GM18502 (cell line): ENCODE measurements at regions not wholly inside any gene's neighbourhood (a gene's known extent, or its start where the extent isn't known, plus 50 kb on each side); places are given as distances from the start of the nearest gene placed in this dataset.

Experiments used
- ATAC-seq: cut with Tn5 transposase; IDR thresholded peaks from one replicate; pipeline ENCODE4 v1.9.1; 2021; ENCODE audit warnings: mild to moderate bottlenecking; ENCODE audit not compliant: unreplicated experiment, poor library complexity

DNA sequence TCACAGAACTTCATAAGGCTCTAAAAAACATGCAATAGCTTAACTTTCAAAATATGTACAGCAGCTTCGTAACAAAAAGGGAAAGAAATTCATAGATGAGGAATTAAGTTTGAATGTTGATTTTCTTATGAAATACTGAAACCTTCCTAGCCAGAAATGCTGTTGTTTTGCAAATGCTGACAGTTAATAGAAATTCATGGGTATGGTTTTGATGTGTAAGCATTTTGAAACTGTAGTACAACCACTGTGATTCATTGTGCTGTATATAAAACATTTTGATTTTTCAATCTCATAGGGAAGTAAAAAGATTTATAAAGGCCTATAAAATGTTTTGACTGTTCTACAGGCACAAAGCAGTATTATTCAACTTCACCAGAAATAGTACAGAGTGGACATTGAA lies 228.4 kb upstream of the EYS start:
- no peak for ATAC-seq

- ATAC-seq: no peak
Observed at GRCh38 chr6:65933390-65933789, 226.4 kb upstream of the EYS start.

DNA sequence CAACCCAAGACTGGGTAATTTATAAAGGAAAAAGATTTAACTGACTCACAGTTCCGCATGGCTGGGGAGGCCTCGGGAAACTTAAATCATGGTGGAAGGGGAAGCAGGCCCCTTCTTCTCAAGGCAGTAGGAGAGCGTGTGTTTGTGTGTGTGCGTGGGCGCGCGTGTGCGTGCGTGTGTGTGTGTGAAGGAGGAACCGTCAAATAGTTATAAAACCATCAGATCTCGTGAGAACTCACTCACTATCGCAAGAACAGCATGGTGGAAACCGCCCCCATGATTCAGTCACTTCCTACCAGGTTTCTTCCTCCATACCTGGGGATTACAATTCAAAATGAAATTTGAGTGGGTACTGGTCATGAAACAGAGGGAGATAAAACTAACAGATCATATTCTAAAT lies 220.1 kb upstream of the EYS start:
- ATAC-seq: no peak

GRCh38 chr6:65924411-65924810 lies 217.4 kb upstream of the EYS start:
- ATAC-seq: no peak

DNA sequence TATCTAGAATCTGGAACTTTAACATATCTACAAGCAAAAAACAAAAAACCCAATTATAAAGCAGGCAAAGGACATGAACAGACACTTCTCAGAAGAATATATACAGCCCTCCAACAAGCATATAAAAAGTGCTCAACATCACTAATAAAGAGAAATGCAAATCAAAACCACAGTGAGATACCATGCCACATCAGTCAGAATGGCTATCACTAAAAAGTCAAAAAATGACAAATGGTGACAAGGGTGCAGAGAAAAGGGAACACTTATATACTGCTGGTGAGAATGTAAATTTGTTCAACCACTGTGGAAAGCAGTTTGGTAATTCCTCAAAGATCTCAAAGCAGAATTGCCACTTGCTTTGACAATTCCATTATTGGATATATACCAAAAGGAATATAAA lies 215.0 kb upstream of the EYS start:
- ATAC-seq: no peak

DNA sequence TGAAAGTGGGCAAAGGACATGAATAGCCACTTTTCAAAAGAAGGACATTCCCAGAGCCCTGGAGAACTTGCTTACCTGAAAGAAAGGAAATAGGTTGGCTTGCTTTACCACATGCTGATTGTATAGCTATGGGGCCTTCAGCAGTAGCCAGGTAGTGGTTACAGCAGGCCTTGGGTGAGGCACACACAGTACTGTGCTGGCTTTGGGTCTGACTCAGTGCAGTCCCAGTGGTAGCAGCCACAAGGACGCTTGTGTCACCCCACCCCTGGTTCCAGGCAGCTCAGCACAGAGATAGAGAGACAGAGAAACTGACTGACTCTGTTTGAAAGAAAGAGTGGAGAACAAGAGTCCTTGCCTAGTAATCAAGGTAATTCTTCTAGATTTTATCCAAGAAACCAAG lies 201.0 kb upstream of the EYS start:
- no peak for ATAC-seq

GRCh38 chr6:65903992-65904391 lies 197.0 kb upstream of the EYS start:
- ATAC-seq: no peak

DNA sequence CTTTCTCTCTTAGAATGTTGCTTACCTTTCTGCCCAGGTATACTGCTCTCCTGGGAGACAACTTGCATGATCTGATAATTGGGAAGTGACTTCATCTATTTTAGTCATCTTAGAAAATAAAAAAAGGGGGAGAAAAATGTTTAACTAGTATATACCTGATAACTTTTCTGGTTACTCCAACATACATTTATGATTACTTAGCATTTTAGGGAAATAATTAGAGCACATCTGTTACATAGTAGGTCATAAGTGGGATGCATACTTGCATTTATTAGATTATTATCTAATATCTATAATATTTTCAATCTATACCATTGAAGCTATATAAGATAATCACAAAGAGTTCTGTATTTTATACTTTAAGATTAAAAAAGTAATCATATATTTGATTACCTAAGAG lies 193.9 kb upstream of the EYS start:
- no peak for ATAC-seq

DNA sequence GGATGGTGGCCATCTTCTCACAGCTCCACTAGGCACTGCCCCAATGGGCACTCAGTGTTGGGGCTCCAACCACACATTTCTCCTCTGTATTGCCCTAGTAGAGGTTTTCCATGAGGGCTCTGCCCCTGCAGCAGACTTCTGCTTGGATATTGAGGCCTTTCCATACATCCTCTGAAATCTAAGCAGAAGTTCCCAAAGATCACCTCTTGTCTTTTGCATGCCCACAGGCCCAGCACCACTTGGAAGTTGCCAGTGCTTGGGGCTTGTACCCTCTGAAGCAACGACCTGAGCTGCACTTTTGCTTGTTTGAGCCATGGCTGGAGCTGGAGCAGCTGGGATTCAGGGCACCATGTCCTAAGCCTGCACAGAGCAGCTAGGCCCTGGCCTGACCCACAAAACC lies 189.1 kb upstream of the EYS start:
- ATAC-seq: no peak

- ATAC-seq: no peak
Observed at GRCh38 chr6:65876668-65877067, 169.6 kb upstream of the EYS start.

DNA sequence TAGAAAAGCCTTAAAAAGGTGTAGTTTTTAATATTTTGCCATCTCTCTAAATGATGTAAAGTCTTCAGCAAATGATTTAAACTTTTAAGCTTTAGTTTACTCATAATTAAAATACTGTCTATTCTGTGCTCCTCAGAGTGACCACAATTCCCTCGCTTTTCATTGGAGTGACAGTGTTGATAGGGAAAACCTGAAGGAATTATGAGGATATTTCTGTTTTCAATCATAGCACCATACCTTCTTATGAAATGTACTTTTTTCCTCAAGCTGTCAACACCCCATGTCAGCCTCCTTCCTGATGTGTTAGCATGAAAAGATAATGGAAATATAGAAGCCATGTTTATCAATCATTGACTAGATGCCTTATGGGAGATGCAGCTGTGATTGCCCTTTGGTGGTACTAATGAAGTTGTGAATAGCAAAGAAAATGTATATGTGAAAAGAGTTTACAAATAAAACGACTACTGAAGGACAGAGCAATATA lies 145.4 kb upstream of the EYS start:
- no peak for ATAC-seq

DNA sequence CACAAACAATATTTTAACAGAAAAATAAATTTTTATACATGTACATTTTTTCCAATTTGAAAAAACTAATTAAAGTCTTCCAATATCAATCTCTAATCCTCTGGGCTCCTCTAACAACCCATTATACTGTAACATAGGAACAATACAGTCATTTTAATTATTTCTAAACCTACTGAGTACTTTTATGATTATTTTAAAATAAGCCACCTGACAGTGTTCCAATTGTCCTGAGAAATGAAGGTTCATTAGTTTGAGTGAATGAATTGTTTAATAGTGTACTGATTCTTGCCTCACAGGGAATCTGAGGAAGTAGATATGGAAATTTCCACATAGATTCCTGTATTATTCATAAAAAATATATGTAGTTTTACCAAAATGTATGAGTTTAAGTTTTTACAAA lies 123.1 kb upstream of the EYS start:
- no peak for ATAC-seq

- no peak for ATAC-seq
Observed at GRCh38 chr6:65819152-65819551, 112.1 kb upstream of the EYS start.

DNA sequence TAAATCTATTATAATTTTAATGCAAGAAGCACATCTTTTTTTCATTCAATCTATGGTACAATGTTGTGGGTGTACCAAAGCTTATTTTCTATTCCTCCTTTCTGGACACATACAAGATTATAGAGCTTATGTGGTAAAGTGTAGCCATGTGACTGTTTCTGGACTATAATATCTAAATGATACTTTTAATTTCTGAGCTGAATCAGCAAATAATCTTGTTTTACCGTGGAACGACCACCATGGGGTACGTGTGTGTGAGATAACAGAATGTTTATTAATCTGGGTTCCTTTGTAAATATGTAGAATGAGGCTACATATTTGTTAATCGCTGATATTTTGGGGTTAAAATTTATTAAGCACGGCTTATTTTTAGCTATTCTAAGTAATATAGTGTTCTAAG lies 111.5 kb upstream of the EYS start:
- no peak for ATAC-seq

DNA sequence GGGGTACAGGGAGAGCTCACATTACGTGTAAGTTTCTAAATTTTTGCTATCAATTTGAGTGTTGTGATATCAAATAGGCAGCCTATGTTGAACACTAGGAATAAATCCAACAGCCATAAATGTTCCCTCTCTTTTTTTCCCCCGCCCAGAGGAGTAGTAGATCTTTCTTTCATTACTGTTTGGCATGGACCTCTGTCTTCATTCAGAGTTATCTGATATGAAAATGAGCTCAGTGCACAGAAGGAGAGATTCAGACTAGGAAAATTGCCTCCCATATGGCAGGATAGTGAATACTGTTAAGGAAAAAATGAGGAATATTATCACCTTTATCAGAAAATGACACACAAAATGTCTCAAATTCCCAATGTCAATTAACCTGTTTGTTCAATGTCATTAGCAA lies 110.0 kb upstream of the EYS start:
- no peak for ATAC-seq

DNA sequence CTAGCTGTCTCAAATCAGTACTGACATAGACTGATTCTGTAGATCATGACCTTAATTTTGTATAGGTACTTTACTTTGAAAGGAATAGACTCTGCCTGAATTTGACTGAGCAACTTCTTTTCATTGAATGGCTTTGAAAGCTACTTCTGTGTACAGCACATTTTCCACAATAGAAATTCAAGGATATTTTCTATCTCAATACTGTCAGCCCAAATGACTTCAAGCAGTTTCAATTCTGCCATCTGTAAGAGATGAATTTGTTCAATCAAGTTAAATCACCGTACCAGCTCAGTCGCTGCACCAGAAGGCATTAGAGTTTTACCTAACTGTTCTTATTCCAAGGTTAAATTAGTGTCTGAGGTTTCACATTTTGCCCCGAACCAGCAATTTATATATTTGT lies 107.0 kb upstream of the EYS start:
- ATAC-seq: no peak

- ATAC-seq: no peak
Observed at GRCh38 chr6:65803186-65803585, 96.2 kb upstream of the EYS start.

DNA sequence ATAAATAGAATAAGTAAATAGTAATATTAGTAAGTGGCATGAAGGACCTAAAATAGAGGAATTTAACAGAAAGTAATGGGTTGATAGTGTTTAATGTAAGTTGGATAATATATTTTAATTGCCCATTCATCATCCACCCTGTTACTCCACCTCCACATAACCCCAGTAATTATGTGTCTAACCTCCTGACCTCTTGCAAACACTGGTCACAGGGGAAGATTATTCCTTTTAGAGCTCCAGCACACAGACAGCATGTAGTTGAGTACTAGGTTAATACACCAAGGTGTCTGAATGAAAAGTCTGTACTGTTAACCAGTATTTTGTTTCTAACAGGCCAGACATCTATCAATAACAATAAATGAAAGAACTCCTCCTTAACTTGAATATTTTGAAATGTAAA lies 92.4 kb upstream of the EYS start:
- ATAC-seq: no peak

- ATAC-seq: no peak
Observed at GRCh38 chr6:65798280-65799014, 91.4 kb upstream of the EYS start.

- no peak for ATAC-seq
Observed at GRCh38 chr6:65790666-65791065, 83.6 kb upstream of the EYS start.

DNA sequence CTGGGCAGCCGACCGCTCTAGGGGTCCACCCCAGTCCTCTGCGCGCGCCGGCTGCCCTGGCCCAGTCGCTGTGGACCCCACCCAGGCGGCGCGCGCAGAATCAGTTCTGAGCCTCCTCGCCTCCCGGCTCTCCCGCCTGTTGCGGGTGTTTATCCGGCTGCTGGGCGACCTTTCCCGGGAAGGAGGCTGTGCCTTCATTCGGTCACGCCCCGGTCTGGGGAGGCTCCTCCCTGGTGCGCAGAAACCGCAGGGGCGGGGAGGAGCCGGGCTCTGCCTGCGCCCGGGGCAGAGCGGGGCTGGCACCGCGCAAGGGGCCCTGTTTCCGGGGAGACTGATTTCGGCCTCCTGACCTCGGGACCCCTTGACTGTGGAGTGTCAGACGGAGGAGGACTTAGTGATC lies 80.8 kb upstream of the EYS start:
- no peak for ATAC-seq

GRCh38 chr6:65786815-65787214 lies 79.8 kb upstream of the EYS start:
- ATAC-seq: no peak

DNA sequence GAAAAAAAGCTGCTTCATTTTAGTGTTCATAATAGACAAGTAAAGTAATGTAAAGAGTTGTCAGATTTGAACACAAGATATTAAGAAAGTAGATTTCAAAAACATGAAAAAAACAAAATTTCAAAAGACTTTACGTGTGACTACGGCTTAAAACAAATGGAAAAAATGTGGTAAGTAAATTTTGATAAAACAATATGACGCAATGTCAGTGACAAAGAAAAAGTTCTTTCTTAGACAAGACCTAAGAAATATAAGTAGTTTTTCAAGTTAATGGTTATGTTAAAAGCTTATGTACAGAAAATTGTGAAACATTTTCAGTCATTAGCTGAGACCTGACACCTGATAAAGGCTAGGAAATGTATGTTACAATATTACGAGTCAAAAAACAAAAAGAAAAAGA lies 73.7 kb upstream of the EYS start:
- no peak for ATAC-seq
